Type B pancreatic cell (in vitro differentiated cells): ENCODE measurements at regions not wholly inside any gene's neighbourhood (a gene's known extent, or its start where the extent isn't known, plus 50 kb on each side); places are given as distances from the start of the nearest gene placed in this dataset.

Experiments
- DNase-seq: peaks from one replicate; pipeline ENCODE4 v3.0.0; 2021; ENCODE audit warnings: mixed read lengths; ENCODE audit not compliant: unreplicated experiment; ENCODE audit errors: extremely low spot score
- H3K27ac Mint-ChIP-seq: 2 replicates; pipeline ENCODE4 v1.8.0; 2021; ENCODE audit warnings: mild to moderate bottlenecking, mixed read lengths
- H3K27me3 Mint-ChIP-seq: 2 replicates; pipeline ENCODE4 v1.8.0; 2021; ENCODE audit warnings: mixed read lengths
- H3K36me3 Mint-ChIP-seq: 2 replicates; pipeline ENCODE4 v1.8.0; 2021; ENCODE audit warnings: mixed read lengths
- H3K4me1 Mint-ChIP-seq: one replicate; pipeline ENCODE4 v1.8.0; 2021; ENCODE audit warnings: mixed read lengths; ENCODE audit not compliant: unreplicated experiment
- H3K4me3 Mint-ChIP-seq: 2 replicates; pipeline ENCODE4 v1.8.0; 2021; ENCODE audit warnings: mild to moderate bottlenecking, mixed read lengths
- H3K9me3 Mint-ChIP-seq: 2 replicates; pipeline ENCODE4 v1.8.0; 2021; ENCODE audit warnings: mixed read lengths
- TF ChIP-seq, protein P1 (sequence below): fragments of 200-600 bp; sonication (generic); conservative IDR thresholded peaks from 2 replicates; pipeline ENCODE4 v1.5.0; 2021; ENCODE audit warnings: antibody characterized with exemption, mild to moderate bottlenecking

DNA sequence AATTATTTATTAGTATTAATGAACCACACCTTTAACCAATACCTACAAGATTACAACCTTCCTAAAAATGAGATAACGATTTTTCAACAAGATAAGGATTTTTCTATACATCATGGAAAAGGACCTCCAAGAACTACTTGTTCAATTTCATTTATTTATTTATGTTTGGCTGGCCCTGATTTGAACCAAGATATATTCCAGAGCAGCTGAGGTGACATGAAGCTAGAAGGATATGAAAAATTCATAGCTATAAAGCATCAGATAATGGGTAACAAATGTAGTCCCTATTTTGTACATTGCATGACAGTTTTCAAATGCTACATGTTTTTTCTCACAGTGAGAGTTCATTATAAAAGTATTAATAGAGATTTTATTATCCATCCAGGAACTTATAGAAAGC lies 798.5 kb upstream of the ARRDC3 start:
- H3K4me1 Mint-ChIP-seq, result no peaks in the 10 kb centered on the region
- TF ChIP-seq, protein P1, sequence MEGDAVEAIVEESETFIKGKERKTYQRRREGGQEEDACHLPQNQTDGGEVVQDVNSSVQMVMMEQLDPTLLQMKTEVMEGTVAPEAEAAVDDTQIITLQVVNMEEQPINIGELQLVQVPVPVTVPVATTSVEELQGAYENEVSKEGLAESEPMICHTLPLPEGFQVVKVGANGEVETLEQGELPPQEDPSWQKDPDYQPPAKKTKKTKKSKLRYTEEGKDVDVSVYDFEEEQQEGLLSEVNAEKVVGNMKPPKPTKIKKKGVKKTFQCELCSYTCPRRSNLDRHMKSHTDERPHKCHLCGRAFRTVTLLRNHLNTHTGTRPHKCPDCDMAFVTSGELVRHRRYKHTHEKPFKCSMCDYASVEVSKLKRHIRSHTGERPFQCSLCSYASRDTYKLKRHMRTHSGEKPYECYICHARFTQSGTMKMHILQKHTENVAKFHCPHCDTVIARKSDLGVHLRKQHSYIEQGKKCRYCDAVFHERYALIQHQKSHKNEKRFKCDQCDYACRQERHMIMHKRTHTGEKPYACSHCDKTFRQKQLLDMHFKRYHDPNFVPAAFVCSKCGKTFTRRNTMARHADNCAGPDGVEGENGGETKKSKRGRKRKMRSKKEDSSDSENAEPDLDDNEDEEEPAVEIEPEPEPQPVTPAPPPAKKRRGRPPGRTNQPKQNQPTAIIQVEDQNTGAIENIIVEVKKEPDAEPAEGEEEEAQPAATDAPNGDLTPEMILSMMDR, result no peak
- no peak overlapping the region for H3K27ac Mint-ChIP-seq
- H3K9me3 Mint-ChIP-seq, result no peaks in the 10 kb centered on the region
- DNase-seq, result no peak
- no peaks in the 10 kb centered on the region for H3K27me3 Mint-ChIP-seq
- no peak overlapping the region for H3K4me3 Mint-ChIP-seq
- no peaks in the 10 kb centered on the region for H3K36me3 Mint-ChIP-seq

DNA sequence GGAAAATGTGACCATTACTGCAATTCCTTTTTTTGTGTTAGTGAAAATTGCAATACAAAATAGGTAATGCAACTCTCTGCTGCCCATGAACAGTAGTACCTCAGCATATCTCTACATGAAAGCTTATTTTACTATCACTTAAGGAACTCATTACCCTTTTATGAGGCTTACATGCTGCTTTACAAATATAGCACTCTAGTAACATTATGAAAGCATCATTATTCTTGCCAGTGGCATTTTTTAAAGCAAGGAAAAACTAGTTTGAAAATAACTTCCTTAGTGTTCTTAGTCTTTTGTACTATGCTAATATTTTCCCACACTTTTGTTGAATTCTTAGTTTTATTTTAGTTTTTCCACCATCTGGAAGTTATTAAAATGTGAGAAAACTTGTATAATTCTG lies 797.3 kb upstream of the ARRDC3 start:
- no peak overlapping the region for H3K4me3 Mint-ChIP-seq
- H3K27me3 Mint-ChIP-seq, result no peaks in the 10 kb centered on the region
- no peak overlapping the region for H3K27ac Mint-ChIP-seq
- no peaks in the 10 kb centered on the region for H3K9me3 Mint-ChIP-seq
- no peaks in the 10 kb centered on the region for H3K4me1 Mint-ChIP-seq
- TF ChIP-seq, protein P1, result no peak
- no peaks in the 10 kb centered on the region for H3K36me3 Mint-ChIP-seq
- DNase-seq, result no peak

DNA sequence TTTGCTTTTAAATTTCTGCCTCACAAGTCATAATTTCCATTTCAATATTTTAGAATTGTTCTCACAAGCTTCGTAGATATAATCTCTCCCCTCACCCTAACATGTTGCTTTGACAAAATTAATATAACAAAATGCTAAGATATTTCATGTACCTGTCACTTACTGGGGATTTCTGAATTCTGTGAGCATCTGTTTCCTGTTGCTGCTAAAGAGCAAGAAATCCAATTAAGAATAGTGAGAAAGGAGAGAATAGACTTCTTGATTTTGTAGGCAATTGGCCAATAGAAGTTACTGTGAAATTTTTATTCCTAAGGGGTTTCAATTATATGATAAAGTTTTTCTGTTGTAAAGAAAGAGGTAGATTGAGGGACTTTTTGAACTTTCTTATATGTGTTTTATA lies 796.5 kb upstream of the ARRDC3 start:
- no peak for DNase-seq
- Mint-ChIP-seq H3K4me3 (no peak overlapping the region), H3K9me3 (no peaks in the 10 kb centered on the region), H3K27ac (no peak overlapping the region), H3K4me1 (no peaks in the 10 kb centered on the region), H3K36me3 (no peaks in the 10 kb centered on the region), H3K27me3 (no peaks in the 10 kb centered on the region)
- TF ChIP-seq, protein P1, result no peak

GRCh38 chr5:92177926-92178487 lies 794.9 kb upstream of the ARRDC3 start:
- DNase-seq, result no peak
- H3K27ac Mint-ChIP-seq, result no peak overlapping the region
- no peaks in the 10 kb centered on the region for H3K4me1 Mint-ChIP-seq
- no peaks in the 10 kb centered on the region for H3K9me3 Mint-ChIP-seq
- no peaks in the 10 kb centered on the region for H3K27me3 Mint-ChIP-seq
- TF ChIP-seq, protein P1, result no peak
- no peak overlapping the region for H3K4me3 Mint-ChIP-seq
- H3K36me3 Mint-ChIP-seq, result no peaks in the 10 kb centered on the region

- Mint-ChIP-seq H3K4me3 (no peak overlapping the region), H3K27me3 (no peaks in the 10 kb centered on the region), H3K27ac (no peak overlapping the region), H3K36me3 (no peaks in the 10 kb centered on the region), H3K4me1 (no peaks in the 10 kb centered on the region), H3K9me3 (peaks cover 4% of the 10 kb centered on the region)
- TF ChIP-seq, protein P1, result no peak
- no peak for DNase-seq
Observed at GRCh38 chr5:92163906-92164305, 780.8 kb upstream of the ARRDC3 start.

GRCh38 chr5:92147798-92148197 lies 764.7 kb upstream of the ARRDC3 start:
- no peak for DNase-seq
- H3K27ac Mint-ChIP-seq, result peak overlapping the region; percentile 45
- H3K4me1 Mint-ChIP-seq, result peaks cover 23% of the 10 kb centered on the region
- H3K27me3 Mint-ChIP-seq, result peaks cover 3% of the 10 kb centered on the region
- TF ChIP-seq, protein P1, result no peak
- no peaks in the 10 kb centered on the region for H3K9me3 Mint-ChIP-seq
- peak overlapping the region; percentile 30 for H3K4me3 Mint-ChIP-seq
- H3K36me3 Mint-ChIP-seq, result no peaks in the 10 kb centered on the region
